Stomach smooth muscle (tissue), 2 donors: ENCODE measurements at regions not wholly inside any gene's neighbourhood (a gene's known extent, or its start where the extent isn't known, plus 50 kb on each side); places are given as distances from the start of the nearest gene placed in this dataset.

Experiments used
- H3K27ac ChIP-seq: one replicate; pipeline ENCODE4 v1.7.0; 2013; ENCODE audit warnings: mild to moderate bottlenecking, low read length, inconsistent platforms
- H3K27me3 ChIP-seq, 2 donors: one replicate each; pipeline ENCODE4 v1.7.0; 2013; ENCODE audit warnings: low read length in 2 of 2; ENCODE audit not compliant: insufficient read depth in 2 of 2, control insufficient read depth in 1 of 2
- H3K36me3 ChIP-seq, 2 donors: one replicate each; pipeline ENCODE4 v1.7.0; 2013; ENCODE audit warnings: low read length in 2 of 2; ENCODE audit not compliant: control insufficient read depth in 2 of 2, insufficient read depth in 2 of 2
- H3K4me1 ChIP-seq: one replicate; pipeline ENCODE4 v1.7.0; 2013; ENCODE audit warnings: low read length; ENCODE audit not compliant: control insufficient read depth, insufficient read depth
- H3K4me3 ChIP-seq, 2 donors: one replicate each; pipeline ENCODE4 v1.7.0; 2013; ENCODE audit warnings: low read length in 2 of 2
- H3K9ac ChIP-seq, 2 donors: one replicate each; pipeline ENCODE4 v1.7.0; 2013; ENCODE audit warnings: low read length in 2 of 2, mild to moderate bottlenecking in 1 of 2
- H3K9me3 ChIP-seq, 2 donors: one replicate each; pipeline ENCODE4 v1.7.0; 2013; ENCODE audit warnings: low read length in 2 of 2; ENCODE audit not compliant: control insufficient read depth in 2 of 2
- donor health status: healthy.
- donor health status: Pancreatic carcinoma.

- no peaks in the 10 kb centered on the region for H3K9me3 ChIP-seq
- no peaks in the 10 kb centered on the region for H3K27me3 ChIP-seq
- no peak overlapping the region for H3K4me3 ChIP-seq
- H3K4me1 ChIP-seq: peaks cover 17% of the 10 kb centered on the region
- no peak overlapping the region for H3K27ac ChIP-seq
- H3K36me3 ChIP-seq: no peaks in the 10 kb centered on the region
- H3K9ac ChIP-seq: no peak overlapping the region
Observed at GRCh38 chr2:2527148-2527547, 196.1 kb upstream of the MYT1L start.

- no peaks in the 10 kb centered on the region for H3K36me3 ChIP-seq
- no peaks in the 10 kb centered on the region for H3K9me3 ChIP-seq
- no peaks in the 10 kb centered on the region for H3K27me3 ChIP-seq
- no peak overlapping the region for H3K9ac ChIP-seq
- no peak overlapping the region for H3K27ac ChIP-seq
- no peak overlapping the region for H3K4me3 ChIP-seq
- H3K4me1 ChIP-seq: peaks cover 17% of the 10 kb centered on the region
Observed at GRCh38 chr2:2524348-2524941, 193.4 kb upstream of the MYT1L start.

- no peaks in the 10 kb centered on the region for H3K27me3 ChIP-seq
- no peaks in the 10 kb centered on the region for H3K36me3 ChIP-seq
- peak overlapping the region; percentile 22 to 29 for H3K4me3 ChIP-seq
- H3K4me1 ChIP-seq: peaks cover 17% of the 10 kb centered on the region
- no peaks in the 10 kb centered on the region for H3K9me3 ChIP-seq
- no peak overlapping the region for H3K27ac ChIP-seq
- no peak overlapping the region for H3K9ac ChIP-seq
Observed at GRCh38 chr2:2523461-2524347, 192.6 kb upstream of the MYT1L start.

- Histone ChIP-seq H3K27ac (no peak overlapping the region), H3K27me3 (no peaks in the 10 kb centered on the region), H3K4me3 (no peak overlapping the region), H3K9me3 (no peaks in the 10 kb centered on the region), H3K4me1 (peaks cover 17% of the 10 kb centered on the region), H3K36me3 (no peaks in the 10 kb centered on the region), H3K9ac (no peak overlapping the region)
Observed at GRCh38 chr2:2520401-2520811, 189.3 kb upstream of the MYT1L start.

- no peaks in the 10 kb centered on the region for H3K9me3 ChIP-seq
- no peak overlapping the region for H3K27ac ChIP-seq
- no peaks in the 10 kb centered on the region for H3K36me3 ChIP-seq
- peaks cover 17% of the 10 kb centered on the region for H3K4me1 ChIP-seq
- H3K9ac ChIP-seq: no peak overlapping the region
- H3K4me3 ChIP-seq: no peak overlapping the region
- H3K27me3 ChIP-seq: no peaks in the 10 kb centered on the region
Observed at GRCh38 chr2:2519381-2519780, 188.3 kb upstream of the MYT1L start.

- Histone ChIP-seq H3K4me1 (no peaks in the 10 kb centered on the region), H3K27ac (no peak overlapping the region), H3K4me3 (no peak overlapping the region), H3K9ac (no peak overlapping the region), H3K27me3 (no peaks in the 10 kb centered on the region), H3K36me3 (no peaks in the 10 kb centered on the region), H3K9me3 (no peaks in the 10 kb centered on the region)
Observed at GRCh38 chr2:2517399-2517798, 186.3 kb upstream of the MYT1L start.

- H3K27me3 ChIP-seq: peaks cover 0 to under 1% of the 10 kb centered on the region in 2 donors
- no peaks in the 10 kb centered on the region for H3K36me3 ChIP-seq
- no peaks in the 10 kb centered on the region for H3K9me3 ChIP-seq
- H3K4me1 ChIP-seq: no peaks in the 10 kb centered on the region
- H3K4me3 ChIP-seq: no peak overlapping the region
- H3K9ac ChIP-seq: no peak overlapping the region
- no peak overlapping the region for H3K27ac ChIP-seq
Observed at GRCh38 chr2:2516386-2516785, 185.3 kb upstream of the MYT1L start.

GRCh38 chr2:2512931-2513330 is 181.9 kb upstream of the MYT1L start:
- Histone ChIP-seq H3K4me3 (no peak overlapping the region), H3K36me3 (no peaks in the 10 kb centered on the region), H3K27ac (no peak overlapping the region), H3K27me3 (peaks cover 0 to 2% of the 10 kb centered on the region in 2 donors), H3K9me3 (no peaks in the 10 kb centered on the region), H3K9ac (no peak overlapping the region), H3K4me1 (no peaks in the 10 kb centered on the region)

GRCh38 chr2:2507417-2507997 is 176.4 kb upstream of the MYT1L start:
- H3K27me3 ChIP-seq: peaks cover 2 to 3% of the 10 kb centered on the region in 2 donors
- H3K36me3 ChIP-seq: no peaks in the 10 kb centered on the region
- H3K27ac ChIP-seq: no peak overlapping the region
- H3K4me1 ChIP-seq: no peaks in the 10 kb centered on the region
- no peak overlapping the region for H3K9ac ChIP-seq
- H3K4me3 ChIP-seq: no peak overlapping the region
- peaks cover 0 to 9% of the 10 kb centered on the region in 2 donors for H3K9me3 ChIP-seq

- no peaks in the 10 kb centered on the region for H3K36me3 ChIP-seq
- no peak overlapping the region for H3K4me3 ChIP-seq
- H3K9ac ChIP-seq: no peak overlapping the region
- no peaks in the 10 kb centered on the region for H3K4me1 ChIP-seq
- no peak overlapping the region for H3K27ac ChIP-seq
- H3K27me3 ChIP-seq: peaks cover 2 to 3% of the 10 kb centered on the region in 2 donors
- peaks cover 0 to 9% of the 10 kb centered on the region in 2 donors for H3K9me3 ChIP-seq
Observed at GRCh38 chr2:2506536-2506935, 175.5 kb upstream of the MYT1L start.
